ENCODE measurements at regions not wholly inside any gene's neighbourhood (a gene's known extent, or its start where the extent isn't known, plus 50 kb on each side); places are given as distances from the start of the nearest gene placed in this dataset.

GRCh38 chr12:12017135-12017581, 53.6 kb upstream of the BCL2L14 start:
- Histone ChIP-seq H3K4me1 (peaks cover 23% of the 10 kb centered on the region), H3K4me3 (ENCODE audit: low read depth, low read length) (no peak overlapping the region), H3K27me3 (no peaks in the 10 kb centered on the region), H3K9me3 (no peaks in the 10 kb centered on the region), H3K36me3 (no peaks in the 10 kb centered on the region)
- no peak for TF ChIP-seq CTCF (IDR thresholded peaks at IDR 0.05; ENCODE audit: low read depth, low read length)
- peak; percentile 80 for DNase-seq

- H3K9me3 ChIP-seq: no peaks in the 10 kb centered on the region
- no peak overlapping the region for H3K4me3 ChIP-seq (ENCODE audit: low read depth, low read length)
- DNase-seq: peak; percentile 46
- peaks cover 23% of the 10 kb centered on the region for H3K4me1 ChIP-seq
- H3K36me3 ChIP-seq: no peaks in the 10 kb centered on the region
- TF ChIP-seq CTCF (IDR thresholded peaks at IDR 0.05; ENCODE audit: low read depth, low read length): peak; percentile 62
- H3K27me3 ChIP-seq: no peaks in the 10 kb centered on the region
Observed at GRCh38 chr12:12017798-12018197, 52.9 kb upstream of the BCL2L14 start.

GRCh38 chr12:12018454-12018853, 52.3 kb upstream of the BCL2L14 start:
- no peak for TF ChIP-seq CTCF (IDR thresholded peaks at IDR 0.05; ENCODE audit: low read depth, low read length)
- Histone ChIP-seq H3K9me3 (no peaks in the 10 kb centered on the region), H3K4me3 (ENCODE audit: low read depth, low read length) (no peak overlapping the region), H3K36me3 (no peaks in the 10 kb centered on the region), H3K27me3 (no peaks in the 10 kb centered on the region), H3K4me1 (peaks cover 23% of the 10 kb centered on the region)
- DNase-seq: peak; percentile 66

GRCh38 chr12:12019881-12020280, 50.9 kb upstream of the BCL2L14 start:
- Histone ChIP-seq H3K27me3 (no peaks in the 10 kb centered on the region), H3K4me1 (peaks cover 23% of the 10 kb centered on the region), H3K36me3 (no peaks in the 10 kb centered on the region), H3K4me3 (ENCODE audit: low read depth, low read length) (no peak overlapping the region), H3K9me3 (no peaks in the 10 kb centered on the region)
- no peak for TF ChIP-seq CTCF (IDR thresholded peaks at IDR 0.05; ENCODE audit: low read depth, low read length)
- no peak for DNase-seq

GRCh38 chr12:12020762-12021161, 50.0 kb upstream of the BCL2L14 start:
- Histone ChIP-seq H3K27me3 (no peaks in the 10 kb centered on the region), H3K36me3 (no peaks in the 10 kb centered on the region), H3K4me3 (ENCODE audit: low read depth, low read length) (no peak overlapping the region), H3K9me3 (no peaks in the 10 kb centered on the region), H3K4me1 (peaks cover 23% of the 10 kb centered on the region)
- no peak for DNase-seq
- no peak for TF ChIP-seq CTCF (IDR thresholded peaks at IDR 0.05; ENCODE audit: low read depth, low read length)
